Heart left ventricle (tissue), 13 donors: ENCODE measurements at regions not wholly inside any gene's neighbourhood (a gene's known extent, or its start where the extent isn't known, plus 50 kb on each side); places are given as distances from the start of the nearest gene placed in this dataset.

Experiments used
- POLR2A ChIP-seq, 2 donors: fragments of 450-650 bp; IDR thresholded peaks; one replicate each; pipeline ENCODE4 v1.6.1; 2017; ENCODE audit warnings: antibody characterized with exemption in 2 of 2, mild to moderate bottlenecking in 2 of 2, moderate library complexity in 2 of 2
- TF ChIP-seq, protein P1 (sequence below), 12 donors: fragments of 200-600 bp; sonication (generic) in 4 of 12; IDR thresholded peaks; one replicate each; pipeline versions ENCODE4 v1.5.0 to v1.8.0; 2018 to 2022; ENCODE audit warnings: antibody characterized with exemption in 12 of 12, mild to moderate bottlenecking in 5 of 12
- donor health status: ischemic (EF 13 %, LVEDD 7.1; RV severe dilation, severe dysfunction).
- donor health status: DM: no; HTN: yes; CAD: no.
- donor health status: DM: no; HTN: no; CAD: no.
- donor health status: ischemic (EF 25% LVEDD 6.9; RV normal size, moderate dysfunction).
- donor health status: ischemic (EF 25% LVEDD 5.7; RV mildly dilated, moderate dysfunction).
- donor health status: ischemic (EF 35%, LVEDD 5.7; RV mildly dilated, moderate dysfunction).
- donor health status: nonischemic (EF 11% LVEDD 7.7; RV severe dilation, severe dysfunction).
- donor health status: DM: yes; HTN: yes; CAD: no.
- donor health status: PGD.
- donor health status: ischemic (EF 29% LVEDD 5.4; RV normal size, mild dysfunction).
- donor health status: nonischemic (EF 23%, LVEDD 6.1; RV moderate dilation, normal function).

- TF ChIP-seq, protein P1, sequence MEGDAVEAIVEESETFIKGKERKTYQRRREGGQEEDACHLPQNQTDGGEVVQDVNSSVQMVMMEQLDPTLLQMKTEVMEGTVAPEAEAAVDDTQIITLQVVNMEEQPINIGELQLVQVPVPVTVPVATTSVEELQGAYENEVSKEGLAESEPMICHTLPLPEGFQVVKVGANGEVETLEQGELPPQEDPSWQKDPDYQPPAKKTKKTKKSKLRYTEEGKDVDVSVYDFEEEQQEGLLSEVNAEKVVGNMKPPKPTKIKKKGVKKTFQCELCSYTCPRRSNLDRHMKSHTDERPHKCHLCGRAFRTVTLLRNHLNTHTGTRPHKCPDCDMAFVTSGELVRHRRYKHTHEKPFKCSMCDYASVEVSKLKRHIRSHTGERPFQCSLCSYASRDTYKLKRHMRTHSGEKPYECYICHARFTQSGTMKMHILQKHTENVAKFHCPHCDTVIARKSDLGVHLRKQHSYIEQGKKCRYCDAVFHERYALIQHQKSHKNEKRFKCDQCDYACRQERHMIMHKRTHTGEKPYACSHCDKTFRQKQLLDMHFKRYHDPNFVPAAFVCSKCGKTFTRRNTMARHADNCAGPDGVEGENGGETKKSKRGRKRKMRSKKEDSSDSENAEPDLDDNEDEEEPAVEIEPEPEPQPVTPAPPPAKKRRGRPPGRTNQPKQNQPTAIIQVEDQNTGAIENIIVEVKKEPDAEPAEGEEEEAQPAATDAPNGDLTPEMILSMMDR (IDR thresholded peaks at IDR 0.05): no peak
- TF ChIP-seq POLR2A (IDR thresholded peaks at IDR 0.05): no peak
Measured at GRCh38 chr6:21519642-21520041, 73.9 kb upstream of the SOX4 start.
